T1000 (cell line): ENCODE measurements at regions not wholly inside any gene's neighbourhood (a gene's known extent, or its start where the extent isn't known, plus 50 kb on each side); places are given as distances from the start of the nearest gene placed in this dataset.
"Not testable (repeated sequence)": the region's sequence is repeated elsewhere in the genome, so short reads cannot be mapped to it uniquely, and the experiment has no call there.

ENCODE experiments used
- DNase-seq: peaks from one replicate; lab custom pipeline; 2025; ENCODE audit warnings: mixed read lengths; lab: John Stamatoyannopoulos, UW

GRCh38 chr20:29296256-29297230 is 1960.9 kb upstream of the DEFB115 start:
- no peak for DNase-seq

GRCh38 chr20:29297411-29298270 is 1959.8 kb upstream of the DEFB115 start:
- DNase-seq, result no peak

GRCh38 chr20:29298271-29298590 is 1959.2 kb upstream of the DEFB115 start:
- DNase-seq, result no peak

- no peak for DNase-seq
Measured at GRCh38 chr20:29298759-29299613, 1958.5 kb upstream of the DEFB115 start.

DNA sequence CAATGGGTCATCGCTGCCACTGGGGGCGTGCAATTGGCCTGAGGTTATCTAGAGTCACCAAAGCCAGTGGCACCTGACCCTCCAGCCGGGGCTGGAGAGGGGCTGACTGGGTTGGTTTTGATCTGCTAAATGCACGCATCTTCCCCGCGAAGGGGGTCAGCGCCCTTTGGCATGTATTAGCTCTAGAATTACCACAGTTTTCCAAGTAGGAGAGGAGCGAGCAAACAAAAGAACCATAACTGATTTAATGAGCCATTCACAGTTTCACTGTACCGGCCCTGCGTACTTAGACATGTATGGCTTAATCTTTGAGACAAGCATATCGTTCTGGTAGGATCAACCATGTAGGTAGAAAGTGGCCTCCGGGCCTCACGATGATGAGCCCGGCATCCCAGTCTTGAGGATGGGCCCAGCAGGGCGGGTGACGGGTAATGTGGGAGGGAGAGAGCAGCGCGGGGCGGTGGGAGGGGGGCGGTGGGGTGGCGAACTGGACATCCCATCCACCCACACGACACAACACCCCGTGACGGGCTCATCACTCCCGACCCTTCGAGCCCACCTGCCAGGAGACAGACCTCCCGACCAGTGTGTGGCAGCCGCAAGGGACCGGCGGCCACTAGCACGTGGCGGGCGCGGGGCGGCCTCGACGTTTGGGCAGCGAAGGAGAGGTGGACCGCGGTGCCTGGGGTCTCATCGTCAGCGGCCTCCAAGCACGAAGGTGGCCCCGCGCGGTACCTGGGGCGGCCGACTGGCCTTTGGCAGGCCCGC is 1957.5 kb upstream of the DEFB115 start:
- no peak for DNase-seq

DNA sequence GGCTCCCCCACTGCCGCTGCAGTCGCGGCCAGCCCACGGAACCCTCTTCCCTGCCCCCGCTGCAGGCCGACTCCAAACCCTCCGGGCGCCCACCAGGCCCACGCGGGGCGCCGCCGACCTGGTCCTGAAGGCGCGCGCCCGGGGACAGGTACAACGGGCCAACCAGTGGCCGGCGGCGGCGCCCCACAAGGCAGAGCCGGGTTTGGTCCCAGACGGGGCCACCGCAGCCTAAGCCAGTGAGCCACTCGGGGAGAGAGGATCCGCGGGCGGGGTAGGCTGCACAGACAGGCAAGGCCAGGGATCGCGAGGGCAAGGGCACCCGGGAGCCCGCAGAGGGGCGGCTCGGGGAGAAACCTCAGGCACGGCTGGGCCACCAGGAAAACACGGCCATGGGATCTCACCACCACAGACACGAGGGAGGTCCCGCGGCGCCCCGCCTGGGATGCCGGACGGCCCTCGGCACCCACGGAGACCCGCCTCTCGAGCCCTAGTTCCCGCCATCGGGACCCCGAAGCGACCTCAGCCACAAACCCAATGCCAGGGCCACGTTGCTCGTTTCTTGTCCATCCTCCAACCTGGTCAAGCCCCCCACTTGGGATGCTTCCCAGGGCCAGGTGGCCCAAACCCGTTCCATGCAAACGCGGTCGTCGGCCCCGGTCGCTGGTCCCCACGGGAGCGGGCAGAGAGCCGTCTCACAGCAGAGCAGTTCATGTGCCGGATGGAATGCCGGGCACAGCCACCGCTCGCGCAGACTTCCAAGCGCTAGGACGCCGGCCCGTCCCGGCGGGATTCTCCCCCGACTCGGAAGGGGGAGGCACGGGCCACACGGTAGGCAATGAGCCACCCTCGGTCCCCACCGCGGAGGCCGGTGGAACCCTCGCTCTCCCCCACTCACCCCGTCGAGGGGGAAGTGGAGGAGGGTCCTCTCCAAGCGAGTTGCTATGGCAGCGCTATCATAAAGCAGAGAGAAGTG is 1956.6 kb upstream of the DEFB115 start:
- DNase-seq, result no peak

- DNase-seq, result no peak
Measured at GRCh38 chr20:29301624-29302259, 1955.7 kb upstream of the DEFB115 start.

DNA sequence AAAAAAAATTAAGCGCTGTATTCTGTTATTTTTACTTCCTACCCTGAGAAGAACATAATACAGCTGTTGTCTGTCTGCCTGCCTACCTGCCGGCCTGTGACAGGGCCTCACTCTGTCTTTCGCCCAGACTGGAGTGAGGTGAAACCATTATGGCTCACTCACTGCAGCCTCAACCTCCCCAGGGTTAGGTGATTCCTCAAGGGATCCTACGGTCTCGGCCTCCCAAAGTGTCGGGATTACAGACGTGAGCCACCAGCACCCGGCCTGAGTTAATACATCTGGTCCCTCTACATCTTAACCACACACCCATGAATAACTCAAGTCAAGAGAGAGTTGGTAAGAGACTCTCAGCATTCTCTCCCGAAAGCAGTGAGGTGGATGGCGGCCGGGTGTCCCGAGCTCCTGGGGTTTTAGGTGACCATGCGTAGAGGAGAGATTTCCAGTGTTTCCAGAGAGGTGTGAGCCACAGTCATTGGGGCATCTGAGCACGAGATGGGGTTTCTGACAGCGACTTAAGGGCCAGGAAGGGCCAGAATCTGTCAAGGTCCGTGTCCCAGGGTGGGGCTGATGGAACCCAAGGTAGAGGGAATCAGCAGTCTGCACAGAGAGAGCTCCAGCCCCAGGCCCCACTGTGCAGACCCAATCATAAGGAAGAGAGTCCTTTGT is 1954.4 kb upstream of the DEFB115 start:
- no peak for DNase-seq

GRCh38 chr20:29306390-29307072 is 1950.9 kb upstream of the DEFB115 start:
- no peak for DNase-seq

GRCh38 chr20:29307484-29307883 is 1950.0 kb upstream of the DEFB115 start:
- DNase-seq, result not testable (repeated sequence)

- not testable (repeated sequence) for DNase-seq
Measured at GRCh38 chr20:29308956-29309355, 1948.5 kb upstream of the DEFB115 start.

GRCh38 chr20:29309481-29309880 is 1948.0 kb upstream of the DEFB115 start:
- not testable (repeated sequence) for DNase-seq

GRCh38 chr20:29311046-29311445 is 1946.4 kb upstream of the DEFB115 start:
- DNase-seq, result not testable (repeated sequence)

DNA sequence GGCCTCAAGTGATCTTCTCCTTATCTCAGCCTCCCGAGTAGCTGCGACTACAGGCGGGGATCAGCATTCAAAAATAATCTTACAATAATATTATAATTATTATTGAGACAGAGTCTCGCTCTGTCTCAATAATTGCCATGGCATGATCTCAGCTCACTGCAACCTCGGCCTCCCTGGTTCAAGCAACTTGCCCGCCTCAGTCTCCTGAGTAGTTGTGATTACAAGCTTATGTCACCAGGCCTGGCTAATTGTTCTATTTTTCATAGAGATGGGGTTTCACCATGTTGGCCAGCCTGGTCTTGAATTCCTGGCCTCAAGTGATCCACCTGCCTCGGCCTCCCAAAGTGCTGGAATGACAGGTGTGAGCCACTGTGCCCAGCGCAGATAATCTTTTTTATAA is 1944.8 kb upstream of the DEFB115 start:
- not testable (repeated sequence) for DNase-seq

DNA sequence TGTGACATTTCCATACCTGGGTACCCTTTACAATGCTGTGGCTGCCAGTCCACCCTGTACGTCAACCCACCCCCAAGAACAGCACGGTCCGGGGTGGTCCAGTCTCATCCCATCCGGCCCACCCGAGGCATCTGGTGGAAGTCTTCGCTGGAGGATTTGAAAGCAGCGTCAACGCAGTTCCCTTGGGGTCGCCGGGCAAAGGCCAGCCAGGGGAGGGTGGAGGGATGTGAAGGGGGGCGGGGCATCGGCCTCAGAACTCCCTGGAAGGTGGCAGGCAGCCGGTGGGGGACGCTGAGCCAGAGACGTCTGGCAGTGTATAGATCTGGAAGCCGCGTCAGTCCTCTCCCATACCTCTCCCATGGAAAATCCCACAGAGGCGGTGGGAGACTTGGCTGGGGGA is 1944.0 kb upstream of the DEFB115 start:
- no peak for DNase-seq

- DNase-seq, result no peak
Measured at GRCh38 chr20:29314294-29314693, 1943.2 kb upstream of the DEFB115 start.

GRCh38 chr20:29318871-29319461 is 1938.5 kb upstream of the DEFB115 start:
- no peak for DNase-seq

DNA sequence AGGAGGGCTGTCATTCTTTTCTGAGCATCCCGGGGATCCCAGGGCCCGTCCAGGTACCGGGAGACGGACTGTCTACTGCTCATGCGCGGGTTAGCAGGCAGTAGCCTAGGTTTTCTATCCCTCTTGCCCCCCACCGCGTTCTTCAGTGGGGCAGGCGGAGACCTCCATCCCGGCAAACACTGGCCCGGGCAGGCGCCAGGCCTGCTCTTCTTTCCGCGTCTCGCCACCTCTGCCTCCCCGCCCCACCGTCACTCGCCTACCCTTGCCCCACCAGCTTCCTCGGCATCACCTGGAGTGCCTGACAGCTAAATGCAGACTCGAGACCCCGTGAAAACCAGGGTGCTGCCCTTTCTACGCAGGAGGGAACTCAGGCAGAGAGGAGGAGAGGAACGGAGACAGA is 1937.7 kb upstream of the DEFB115 start:
- DNase-seq, result no peak
